OCI-M2 (cell line): ENCODE measurements at regions not wholly inside any gene's neighbourhood (a gene's known extent, or its start where the extent isn't known, plus 50 kb on each side); places are given as distances from the start of the nearest gene placed in this dataset.
"Not testable (repeated sequence)": the region's sequence is repeated elsewhere in the genome, so short reads cannot be mapped to it uniquely, and the experiment has no call there.

ENCODE experiments used
- DNase-seq: peaks from one replicate; lab custom pipeline; 2025; ENCODE audit not compliant: unreplicated experiment; lab: John Stamatoyannopoulos, UW

DNA sequence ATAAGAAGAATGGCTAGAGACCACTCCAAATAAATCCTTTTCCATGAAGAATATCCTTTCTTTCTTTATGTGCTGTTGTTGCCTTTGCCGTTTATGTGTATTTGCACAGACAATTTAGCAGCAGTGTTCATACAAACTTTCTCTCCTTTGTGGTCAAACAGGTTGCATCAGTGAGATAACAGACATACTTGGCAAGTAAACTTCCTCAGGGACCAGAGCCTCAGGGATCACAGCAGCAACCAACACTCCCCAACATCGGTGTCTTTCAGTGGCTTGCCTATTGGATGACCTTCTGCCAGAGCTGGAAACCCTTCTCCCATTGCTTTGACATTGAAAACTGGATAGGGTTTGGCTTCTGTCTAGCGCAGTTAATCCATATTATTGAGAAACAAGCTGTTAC is 252.2 kb downstream of the BTG1 start:
- no peak for DNase-seq

DNA sequence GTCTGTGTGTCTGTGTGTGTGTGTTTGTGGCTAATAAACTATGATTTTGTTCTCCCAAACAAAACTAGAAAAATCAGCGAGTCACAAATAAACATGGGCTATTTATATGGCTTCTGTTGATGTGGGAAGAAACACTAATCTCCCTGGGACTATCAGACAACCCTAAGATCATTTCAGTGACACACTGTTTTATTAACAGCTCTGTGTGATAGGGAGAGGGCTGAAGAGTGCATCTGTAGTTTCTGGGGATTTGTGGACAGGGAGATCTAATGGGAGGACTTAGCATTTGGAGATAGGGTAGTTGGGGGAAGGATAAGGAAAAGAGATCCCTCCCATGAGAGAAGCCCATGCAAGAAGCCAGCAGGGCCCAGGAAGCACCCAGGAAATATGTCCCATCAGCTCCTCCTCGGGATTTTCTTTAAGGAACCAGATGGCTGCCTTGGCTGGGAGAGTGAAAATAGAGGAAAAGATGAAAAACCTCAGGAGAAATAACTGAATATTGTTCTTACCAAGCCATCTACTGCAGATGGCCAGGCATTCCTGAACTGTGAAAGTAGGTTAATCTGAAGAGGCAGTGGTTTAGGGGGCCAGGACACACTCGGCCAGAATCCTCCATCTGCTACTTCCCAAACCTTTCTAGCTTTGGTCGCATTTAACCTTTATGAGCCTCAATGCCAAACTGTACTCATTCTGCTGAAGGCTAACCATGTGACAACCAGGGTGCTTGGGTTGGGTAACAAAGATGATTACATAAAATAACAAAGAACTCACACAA is 253.4 kb downstream of the BTG1 start:
- DNase-seq, result no peak

DNA sequence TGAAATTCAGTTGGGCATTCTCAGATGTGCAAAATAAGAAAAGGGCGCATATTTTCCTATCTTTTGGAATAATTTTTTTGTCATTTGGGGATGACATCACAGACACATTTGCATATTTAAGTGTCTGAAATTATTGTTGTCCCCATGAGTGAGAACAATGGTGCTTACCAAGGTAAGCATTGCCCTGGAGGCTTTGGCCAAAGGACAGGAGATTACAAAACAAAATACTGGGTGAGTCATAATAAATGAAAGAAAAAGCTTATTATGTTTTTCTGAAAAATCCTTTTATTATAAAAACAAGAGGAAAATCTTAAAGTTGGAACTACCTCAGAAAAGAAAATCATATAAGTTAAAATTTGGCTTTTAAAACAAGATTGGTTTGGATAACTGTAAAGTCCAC is 254.9 kb downstream of the BTG1 start:
- DNase-seq, result no peak

DNA sequence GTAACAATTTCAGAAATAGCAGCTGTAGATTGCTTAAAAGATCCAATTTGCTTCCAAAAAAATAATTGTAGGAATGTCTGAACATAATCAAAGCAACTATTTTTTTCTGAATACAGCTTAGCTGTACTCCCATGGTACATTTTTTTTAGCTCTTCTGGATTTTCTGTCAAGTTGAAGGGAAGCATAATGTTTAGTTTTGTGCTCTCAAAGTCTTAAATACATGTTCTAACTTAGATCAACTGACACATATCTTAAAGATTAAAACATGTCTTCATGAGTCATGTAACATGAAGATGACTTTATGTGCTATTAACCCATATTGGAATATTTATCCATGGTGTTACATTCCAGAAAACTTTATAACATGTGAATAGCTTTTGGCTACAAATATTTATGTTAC is 255.7 kb downstream of the BTG1 start:
- DNase-seq, result no peak

DNA sequence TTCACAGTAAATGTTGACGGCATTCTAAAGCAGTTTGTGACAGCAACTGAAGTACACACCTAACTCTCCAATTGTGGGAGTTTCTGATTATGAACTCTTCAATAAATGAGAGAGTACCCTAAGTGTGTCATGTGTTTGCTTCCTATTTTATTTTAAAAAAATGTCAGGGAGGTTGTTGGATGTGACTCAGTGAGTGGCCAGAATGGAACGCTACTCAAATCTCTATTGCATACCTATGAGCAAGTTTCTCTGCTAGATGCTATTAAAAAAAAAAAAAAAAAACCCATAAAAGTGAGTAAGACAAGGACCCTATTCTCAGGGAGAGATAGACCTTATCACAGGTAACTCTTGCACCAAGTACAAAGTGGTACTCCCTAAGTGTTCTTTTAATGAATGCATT is 256.6 kb downstream of the BTG1 start:
- DNase-seq, result no peak

DNA sequence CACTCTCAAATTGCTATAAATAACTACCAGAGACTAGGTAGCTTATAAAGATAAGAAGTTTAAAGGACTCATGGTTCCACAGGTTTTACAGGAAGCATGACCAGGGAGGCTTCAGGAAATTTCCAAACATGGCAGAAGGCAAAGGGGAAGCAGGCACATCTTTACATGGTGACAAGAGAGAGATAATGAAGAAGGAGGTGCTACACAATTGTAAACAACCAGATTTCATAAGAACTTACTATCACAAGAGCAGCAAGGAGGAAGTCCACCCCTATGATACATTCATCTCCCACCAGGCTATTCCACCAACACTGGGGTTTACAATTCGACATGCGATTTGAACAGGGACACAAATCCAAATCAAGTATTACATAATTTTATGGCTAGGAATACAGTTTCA is 257.7 kb downstream of the BTG1 start:
- DNase-seq, result no peak

DNA sequence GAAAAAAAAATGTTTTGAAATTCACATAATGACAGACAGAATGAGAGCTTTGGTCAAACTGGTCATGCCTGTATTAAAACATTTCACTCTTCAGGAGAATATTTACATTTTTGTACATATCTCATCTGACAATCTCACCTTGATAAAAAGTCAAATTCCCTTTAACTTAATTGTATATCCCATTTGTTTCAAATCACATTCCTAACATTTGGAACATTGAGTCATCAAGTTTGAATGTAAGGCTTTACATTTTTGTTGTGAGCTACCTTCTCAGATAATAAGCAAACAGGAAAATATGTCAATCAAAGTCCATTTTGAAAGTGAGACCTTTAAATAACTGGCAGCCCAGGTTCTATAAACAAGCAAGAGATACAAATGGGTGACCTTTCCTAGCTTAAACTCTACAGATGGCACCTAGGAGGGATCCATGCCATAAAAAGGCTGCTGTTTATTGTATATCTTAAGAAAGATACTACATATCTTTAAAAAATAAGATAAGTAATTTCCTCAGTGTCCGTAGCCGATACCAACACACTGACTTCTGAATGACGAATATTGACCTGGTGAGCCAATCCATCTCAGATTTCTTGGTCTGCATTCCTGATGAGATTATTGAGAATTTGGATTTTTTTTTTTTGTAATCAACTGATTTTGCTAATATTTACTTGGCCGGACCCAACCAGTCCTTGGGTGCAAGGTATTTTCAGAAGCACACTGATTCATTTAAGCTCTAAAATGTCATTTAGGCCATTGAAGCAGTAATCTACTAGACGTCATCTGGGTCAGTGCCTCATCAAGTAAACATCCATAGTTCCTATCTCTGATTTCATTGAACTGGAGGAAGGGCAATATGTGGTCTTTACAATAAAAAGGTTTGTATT is 259.6 kb downstream of the BTG1 start:
- DNase-seq, result no peak

DNA sequence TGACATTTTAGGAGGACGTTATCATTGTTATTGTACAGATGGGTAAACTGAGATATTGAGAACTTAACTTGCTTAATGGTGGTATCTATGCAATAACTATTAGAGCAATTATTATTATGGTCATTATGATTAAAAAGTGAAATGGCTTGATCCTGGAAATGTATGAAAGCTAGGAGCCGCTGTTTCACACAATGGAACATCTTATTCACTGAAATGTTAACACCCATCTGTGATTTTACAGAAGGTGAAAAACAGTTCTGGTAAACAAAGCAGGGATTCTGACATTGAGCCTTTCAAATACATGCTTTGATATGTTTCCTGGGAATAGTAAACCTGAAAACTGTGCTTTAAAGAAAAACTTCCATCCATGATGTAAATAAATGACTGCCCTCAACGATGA is 261.4 kb downstream of the BTG1 start:
- no peak for DNase-seq

DNA sequence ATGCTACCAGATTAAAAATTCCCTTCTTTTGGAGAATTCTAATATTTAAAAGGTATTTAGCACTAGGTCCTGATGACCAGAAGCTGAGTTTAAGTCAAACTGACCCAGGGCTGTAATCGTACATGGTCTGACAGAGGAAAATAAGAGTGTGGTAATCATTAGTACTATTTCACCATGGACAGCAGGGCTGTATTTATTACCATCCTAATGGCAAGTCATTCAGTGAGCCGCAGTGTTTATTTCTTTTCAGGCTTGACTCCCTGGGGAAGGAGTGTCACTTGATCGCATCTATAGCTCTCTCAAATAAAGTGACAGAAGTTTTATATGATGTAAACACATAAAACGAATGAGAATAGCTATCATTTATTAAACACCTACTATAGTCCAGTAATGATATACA is 261.8 kb downstream of the BTG1 start:
- DNase-seq, result no peak

DNA sequence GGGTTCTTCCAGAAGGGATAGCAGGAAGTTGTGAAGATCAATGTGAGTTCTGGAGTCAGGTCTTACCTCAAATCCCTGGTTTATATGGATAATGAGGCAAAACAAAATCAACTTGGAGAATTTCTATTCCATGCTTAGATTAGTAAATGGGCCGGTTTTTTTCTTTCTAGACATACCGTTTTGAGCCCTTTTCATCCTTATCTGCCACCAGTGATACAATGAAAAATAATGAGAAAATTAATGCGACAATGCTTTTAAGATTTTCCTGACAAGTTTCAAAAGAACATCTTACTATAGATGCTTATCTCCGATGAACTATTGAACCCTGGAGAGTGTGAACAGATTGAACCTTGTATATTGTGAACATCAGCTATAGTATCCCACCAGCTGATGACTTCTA is 262.7 kb downstream of the BTG1 start:
- no peak for DNase-seq

DNA sequence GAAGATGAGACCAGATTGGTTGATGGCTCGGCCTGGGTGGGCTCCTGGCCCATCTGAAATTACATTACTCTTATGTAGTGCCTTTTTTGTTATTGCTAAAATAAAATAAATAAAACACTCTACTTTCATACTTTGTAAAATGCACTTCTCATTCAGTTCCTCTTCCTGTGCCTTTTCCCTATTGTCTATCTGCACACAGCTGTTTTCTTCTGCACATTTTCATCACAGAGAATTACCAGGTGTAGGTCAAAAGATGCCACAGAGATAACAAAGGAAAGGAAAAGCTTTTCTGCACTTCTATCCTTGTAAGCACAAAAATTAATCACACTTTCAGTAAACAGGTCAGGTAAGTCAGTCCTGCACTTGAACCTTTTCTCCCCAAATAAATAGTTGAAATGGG is 265.1 kb downstream of the BTG1 start:
- DNase-seq, result no peak

DNA sequence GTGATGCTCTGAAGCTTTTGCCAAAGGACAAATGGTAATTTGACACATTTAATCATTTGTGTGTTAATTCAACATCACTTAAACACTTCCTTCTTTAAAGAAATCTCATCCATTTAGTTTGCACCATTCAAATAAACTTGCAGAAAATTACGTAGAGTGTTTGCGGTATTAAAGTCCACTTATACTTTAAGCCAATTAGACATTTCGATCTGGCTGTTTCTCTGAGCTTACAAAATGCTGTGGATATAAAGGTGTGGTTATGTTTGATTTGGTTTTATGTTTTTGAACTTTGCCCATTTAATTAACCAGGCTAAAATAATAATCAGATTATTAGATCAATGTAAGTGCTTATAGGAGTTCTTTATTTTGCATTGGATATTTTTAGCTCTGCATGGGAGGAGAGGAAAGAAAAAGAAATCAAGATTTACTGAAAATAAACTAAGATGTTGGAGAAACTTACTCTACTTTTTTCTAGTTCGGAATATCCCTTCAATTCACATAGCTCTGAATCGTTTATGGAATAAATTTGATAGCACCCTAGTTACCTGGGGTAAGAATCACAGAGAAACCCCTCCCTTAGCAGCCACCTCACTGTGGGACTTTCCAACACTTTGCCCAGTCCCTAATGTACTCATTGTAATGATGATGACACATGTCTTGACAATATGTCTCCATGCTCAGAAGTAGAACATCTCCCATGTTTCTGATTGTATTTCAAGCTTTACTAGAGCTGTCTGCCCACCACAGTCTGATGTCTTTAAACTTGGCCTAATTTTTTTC is 268.0 kb downstream of the BTG1 start:
- no peak for DNase-seq

DNA sequence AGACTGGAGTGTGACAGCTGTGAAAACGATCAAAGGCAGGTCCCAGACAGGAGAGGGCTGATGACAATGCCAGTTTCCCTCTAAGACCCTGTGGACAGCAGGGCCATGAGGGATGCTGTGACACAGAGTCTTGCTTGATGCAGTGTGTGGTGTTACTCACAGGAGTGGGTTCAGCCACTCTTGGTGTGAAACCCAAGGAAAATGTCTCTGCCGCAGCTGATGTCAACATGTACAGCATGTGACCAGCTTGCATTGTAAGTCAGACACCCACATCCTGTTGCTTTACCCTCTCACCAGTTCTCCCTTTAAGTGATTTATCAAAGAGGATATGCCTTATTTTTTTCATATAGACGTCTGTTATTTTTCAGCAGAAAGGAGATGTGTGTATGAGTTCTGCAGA is 268.6 kb downstream of the BTG1 start:
- DNase-seq, result no peak

DNA sequence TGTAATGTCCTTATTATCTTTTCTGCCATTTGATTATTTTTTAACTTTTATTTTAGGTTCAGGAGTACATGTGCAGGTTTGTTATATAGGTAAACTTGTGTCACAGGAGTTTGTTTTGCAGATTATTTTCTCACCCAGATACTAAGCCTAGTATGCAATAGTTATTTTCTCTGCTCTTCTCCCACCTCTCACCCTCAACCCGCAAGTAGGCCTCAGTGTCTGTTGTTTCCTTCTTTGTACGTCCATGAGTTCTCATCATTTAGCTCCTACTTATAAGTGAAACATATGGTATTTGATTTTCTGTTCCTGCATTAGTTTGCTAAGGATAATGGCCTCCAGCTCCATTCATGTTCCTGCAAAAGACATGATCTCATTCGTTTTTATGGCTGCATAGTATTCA is 270.0 kb downstream of the BTG1 start:
- not testable (repeated sequence) for DNase-seq

DNA sequence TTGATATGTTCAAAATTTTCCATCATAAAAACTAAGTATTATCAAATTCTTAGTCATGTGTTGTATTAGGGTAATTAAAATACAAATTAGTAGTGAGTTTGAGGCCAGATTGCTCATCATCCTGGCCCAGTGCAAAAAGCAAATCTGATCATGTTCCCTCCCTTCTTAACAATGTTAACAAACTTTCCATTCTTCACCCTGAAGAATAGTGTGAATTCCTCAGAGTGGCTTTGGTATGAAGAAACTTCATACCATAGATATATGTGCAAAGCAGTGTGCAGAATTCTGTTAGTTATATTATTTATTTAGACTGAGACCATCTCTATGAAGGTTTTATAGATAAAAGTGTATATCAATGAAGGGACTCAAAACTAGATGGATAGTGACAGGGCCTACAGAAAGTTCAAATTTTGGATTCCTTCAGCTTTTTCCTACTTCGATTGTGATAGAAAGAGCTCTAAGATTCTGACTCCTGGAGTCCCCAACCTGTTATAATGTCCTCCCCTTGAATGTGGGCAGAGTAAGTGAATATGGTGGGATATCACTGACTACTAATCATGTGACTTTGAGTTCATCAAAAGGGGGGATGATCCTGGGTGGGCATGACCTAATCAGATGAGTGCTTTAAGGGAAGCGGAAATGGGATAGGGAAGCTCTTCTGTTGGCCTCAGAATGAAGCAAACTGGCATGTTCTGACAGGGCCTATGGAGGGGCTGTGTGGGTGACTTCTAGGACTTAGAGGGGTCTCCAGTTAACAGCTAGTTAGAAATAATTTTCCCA is 271.4 kb downstream of the BTG1 start:
- DNase-seq, result no peak

DNA sequence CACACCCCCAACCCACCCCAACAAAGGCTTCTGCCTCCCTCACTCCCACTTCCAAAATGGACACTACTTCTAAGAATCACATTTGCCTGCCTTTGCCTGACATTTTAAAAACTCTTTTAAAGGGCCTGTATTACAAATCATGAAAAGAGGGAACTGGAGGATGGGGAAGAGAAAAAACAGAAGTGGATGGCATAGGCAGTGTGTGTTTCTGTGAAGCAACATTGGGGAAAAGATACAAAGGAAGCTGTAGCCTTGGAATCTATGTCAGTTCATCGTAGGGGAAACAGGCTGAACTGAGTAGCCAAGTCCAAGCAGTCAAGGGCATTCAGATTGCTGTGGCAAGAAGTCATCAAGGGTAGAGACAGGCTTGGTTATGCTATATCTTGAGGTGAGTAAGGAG is 273.9 kb downstream of the BTG1 start:
- no peak for DNase-seq

DNA sequence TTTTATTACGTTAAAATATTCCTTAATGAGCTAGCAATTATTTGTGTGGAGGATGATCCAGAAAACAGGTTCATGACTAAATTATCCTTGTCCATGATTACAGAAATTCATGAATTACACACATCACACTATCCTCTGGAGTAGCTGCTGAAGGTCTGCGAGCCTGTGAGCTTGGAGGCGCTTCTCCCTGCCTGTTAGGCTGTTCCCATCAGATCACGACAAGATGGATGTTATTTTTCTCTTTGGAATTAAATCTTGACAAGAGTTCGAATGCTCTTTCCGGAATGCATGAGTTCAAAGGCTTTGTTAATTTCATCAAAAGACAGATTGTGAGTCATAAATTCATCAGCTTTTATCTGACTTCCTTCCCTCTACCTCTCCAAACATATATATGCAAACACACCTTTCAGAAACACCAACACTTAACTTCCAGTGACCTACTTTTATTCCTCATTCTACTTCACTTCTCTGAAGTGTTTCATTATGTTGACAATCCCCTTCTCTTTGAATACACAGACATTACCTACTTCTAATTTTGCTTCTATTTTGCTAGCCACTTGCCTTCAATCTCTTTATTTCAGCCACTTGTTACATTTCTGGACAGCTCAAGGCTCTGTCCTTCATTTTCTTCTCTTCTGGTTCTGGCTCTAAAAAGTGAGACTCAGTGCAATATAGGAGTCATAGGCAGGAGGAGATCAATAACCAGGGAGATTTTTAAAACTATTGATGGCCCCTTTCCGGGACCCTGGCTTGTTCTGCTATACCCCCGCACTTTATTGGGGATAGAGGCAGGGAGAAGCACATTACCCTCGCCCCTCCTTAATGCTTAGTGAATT is 274.6 kb downstream of the BTG1 start:
- no peak for DNase-seq

DNA sequence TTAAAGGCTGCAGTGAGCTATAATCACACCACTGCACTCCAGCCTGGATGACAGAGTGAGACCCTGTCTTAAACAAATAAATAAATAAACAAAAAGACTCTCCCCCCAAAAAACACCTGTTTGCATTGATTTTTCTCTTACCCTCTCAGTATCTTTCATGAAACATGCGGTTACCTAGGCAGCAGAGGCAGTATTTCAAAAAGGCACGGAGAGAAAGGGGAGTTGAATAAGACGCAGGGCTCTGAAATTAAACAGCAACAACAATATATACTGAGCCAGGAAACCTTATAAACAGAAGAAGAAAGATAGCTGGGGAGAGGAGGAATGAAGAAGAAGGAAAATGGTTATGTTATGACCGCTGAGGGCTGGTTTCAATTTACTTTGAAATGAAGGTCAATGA is 277.6 kb downstream of the BTG1 start:
- DNase-seq, result no peak

DNA sequence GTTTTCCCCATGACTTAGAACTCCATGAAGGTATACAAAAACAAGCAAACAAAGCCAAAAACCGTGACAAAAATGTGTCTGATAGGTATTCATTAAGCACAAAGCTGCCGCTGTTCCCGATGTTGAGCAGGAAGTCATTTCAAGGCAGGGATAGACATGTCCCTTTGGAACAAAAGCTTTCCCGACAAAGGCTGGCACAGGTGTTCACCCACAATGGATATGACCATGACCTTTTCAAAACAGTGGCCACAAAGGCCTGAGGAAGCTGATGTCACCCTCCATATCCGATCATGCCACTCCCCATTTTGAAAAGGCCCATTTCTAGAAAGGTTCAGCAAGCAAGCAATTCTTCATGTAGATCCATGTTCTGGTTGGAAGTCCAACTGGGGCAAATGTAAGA is 279.1 kb downstream of the BTG1 start:
- DNase-seq, result no peak

DNA sequence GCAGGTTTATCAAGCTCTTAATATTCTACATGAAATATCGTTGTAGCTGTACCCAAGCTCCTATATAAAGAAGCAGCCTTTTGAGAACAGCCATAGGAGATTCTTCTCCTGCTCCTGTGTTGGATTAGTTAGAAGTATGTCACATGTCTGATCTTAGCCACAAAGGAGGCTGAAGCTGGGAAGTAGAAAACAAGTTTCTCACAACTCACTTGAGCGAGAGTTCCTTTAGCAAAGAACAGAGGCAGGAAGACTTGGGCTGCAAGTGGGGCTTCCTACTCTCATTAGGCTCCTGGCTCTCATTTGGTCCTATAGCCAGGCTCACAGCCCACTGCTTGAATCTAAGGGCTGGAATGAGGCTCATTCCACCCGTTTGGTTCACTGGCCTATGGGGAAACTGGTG is 281.9 kb downstream of the BTG1 start:
- no peak for DNase-seq
